EL (cell line): ENCODE measurements at regions not wholly inside any gene's neighbourhood (a gene's known extent, or its start where the extent isn't known, plus 50 kb on each side); places are given as distances from the start of the nearest gene placed in this dataset.
"Not testable (repeated sequence)": the region's sequence is repeated elsewhere in the genome, so short reads cannot be mapped to it uniquely, and the experiment has no call there.

Source experiments
- DNase-seq: peaks from one replicate; pipeline ENCODE4 v3.0.0-alpha.2; 2016

DNA sequence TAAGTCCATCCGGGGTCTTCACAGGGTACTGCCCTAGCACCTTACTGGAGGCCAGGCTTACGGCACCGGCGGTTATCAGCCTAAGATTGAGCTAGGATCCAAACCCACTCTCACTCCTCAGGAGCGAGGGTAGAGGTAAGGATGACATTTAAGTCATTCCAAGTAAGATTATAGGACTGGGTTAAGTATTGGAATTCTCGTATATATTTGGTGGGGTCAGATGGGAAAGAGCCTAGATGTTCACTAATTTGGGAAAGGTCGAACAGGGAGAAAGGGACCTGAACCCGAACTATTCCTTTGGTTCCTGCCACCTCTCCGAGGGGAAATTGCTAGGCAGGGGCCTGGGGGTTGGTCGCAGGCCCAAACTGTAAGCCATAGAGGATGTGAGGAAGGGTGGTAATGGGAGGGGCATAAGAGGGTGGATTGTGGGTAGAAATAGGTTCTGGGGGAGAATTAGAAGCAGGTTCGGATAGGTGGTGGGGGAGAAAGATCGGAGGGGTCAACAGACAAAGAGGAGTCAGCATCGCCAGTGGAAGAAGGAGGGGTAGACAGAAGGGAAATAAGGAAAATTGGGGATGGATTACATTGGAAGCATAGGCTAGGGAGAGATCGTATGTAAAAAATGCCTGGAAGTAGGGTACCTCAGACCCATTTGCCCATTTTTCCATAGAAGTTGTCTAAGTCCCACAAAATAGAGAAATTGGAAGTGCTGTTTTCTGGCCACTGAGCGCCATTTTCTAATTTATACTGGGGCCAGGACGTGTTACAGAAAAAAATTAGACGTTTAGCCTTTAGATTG lies 747.1 kb upstream of the ADGRB3 start:
- DNase-seq = no peak

DNA sequence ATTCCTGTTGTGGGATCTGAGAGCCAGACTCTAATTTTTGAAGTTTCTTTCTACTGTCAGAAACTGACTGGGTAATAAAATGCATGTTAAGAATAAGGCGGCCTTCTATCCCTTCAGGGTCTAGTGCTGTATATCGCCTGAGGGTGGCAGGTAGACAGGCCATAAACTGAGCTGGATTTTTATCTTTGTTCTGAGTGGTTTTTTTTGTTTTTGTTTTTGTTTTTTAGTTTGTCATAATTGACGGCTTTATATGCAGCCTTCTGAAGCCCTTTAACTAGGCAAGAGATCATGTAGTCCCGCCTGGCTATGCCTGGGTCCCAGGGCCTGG lies 747.7 kb upstream of the ADGRB3 start:
- DNase-seq = no peak

DNA sequence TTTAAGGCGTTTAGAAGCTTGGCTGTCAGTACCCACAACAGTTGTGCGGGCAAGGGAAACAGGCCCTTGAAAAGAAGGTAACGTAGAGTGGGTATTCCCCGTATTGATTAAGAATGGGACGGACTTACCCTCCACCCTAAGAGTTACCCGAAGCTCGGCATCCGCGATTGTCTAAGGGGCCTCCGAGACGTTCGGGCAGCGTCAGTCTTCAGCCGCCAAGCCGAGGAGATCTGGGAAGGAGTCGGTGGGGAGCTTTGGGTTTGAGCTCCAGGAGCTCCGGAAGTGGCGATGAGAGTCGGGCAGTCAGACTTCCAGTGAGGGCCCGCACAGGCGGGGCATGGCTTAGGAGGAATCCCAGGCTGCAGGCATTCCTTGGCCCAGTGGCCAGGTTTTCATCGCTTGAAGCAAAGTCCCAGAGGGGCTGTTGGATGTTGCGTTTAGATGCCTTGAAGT lies 748.2 kb upstream of the ADGRB3 start:
- DNase-seq = no peak

- no peak for DNase-seq
These were observed 748.9 kb upstream of the ADGRB3 start for GRCh38 chr6:67886036-67886707.

GRCh38 chr6:67885081-67886033 lies 749.7 kb upstream of the ADGRB3 start:
- no peak for DNase-seq

DNA sequence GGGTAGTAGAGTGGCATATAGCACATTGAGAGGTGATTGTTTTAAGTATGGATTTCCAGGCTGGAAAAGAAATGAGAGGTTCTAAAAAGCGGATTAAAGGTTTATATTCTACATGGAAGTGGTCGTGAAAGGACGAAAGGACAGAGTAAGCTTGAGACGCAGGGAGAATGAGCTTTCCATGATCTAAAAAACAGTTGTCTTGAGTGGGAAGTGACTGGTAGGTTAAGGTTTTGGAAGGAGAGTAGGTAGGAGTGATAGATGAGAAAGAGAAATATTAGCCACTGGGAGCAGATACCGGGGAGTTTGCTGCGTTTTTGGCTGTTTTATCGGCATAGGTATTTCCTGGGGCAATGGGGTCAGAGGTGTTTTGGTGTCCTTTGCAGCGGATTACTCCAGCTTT lies 750.6 kb upstream of the ADGRB3 start:
- no peak for DNase-seq

- no peak for DNase-seq
These were observed 751.3 kb upstream of the ADGRB3 start for GRCh38 chr6:67883500-67884366.

DNA sequence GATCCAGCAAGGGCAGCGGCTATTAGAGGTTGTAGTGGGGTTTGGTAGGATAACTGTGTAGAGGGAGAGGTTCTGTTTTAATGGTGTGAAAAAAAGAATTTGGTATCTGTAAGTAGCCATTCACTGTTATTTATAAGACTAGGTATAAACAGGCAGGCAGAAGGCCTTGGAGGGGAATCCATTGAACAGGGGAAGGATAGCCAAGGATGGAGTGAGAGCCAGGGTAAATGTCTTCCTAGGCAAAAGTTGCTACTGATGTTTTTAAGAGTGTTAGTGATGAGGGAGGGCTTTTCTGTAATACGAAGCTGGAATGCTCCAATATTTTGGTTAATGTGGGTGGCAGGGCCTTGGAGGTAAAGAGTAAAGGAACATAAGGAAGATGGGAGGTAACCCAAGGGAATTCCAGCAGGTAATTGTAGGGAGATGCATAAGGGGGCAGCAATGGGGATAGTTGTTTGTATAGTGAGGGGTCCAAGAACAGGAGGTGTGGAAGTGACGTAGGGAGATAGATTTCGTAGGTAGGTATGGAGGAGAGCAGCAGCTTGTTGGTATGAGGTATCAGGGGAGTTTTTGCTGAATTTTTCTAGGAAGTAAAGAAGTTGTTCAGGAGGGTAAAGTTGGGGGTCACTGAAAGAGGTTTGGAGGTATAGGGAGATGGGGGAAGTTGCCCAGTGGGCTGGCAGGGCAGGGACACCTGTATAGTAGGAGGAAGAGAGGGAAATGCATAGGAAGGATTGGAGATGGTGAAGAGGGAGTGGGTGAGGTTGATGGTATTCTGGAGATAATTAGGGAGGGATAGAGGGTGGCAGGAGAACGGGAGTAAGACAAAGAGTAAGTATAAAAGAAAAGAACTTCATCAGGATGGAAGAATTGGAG lies 752.4 kb upstream of the ADGRB3 start:
- no peak for DNase-seq

- no peak for DNase-seq
These were observed 753.4 kb upstream of the ADGRB3 start for GRCh38 chr6:67881706-67882065.

DNA sequence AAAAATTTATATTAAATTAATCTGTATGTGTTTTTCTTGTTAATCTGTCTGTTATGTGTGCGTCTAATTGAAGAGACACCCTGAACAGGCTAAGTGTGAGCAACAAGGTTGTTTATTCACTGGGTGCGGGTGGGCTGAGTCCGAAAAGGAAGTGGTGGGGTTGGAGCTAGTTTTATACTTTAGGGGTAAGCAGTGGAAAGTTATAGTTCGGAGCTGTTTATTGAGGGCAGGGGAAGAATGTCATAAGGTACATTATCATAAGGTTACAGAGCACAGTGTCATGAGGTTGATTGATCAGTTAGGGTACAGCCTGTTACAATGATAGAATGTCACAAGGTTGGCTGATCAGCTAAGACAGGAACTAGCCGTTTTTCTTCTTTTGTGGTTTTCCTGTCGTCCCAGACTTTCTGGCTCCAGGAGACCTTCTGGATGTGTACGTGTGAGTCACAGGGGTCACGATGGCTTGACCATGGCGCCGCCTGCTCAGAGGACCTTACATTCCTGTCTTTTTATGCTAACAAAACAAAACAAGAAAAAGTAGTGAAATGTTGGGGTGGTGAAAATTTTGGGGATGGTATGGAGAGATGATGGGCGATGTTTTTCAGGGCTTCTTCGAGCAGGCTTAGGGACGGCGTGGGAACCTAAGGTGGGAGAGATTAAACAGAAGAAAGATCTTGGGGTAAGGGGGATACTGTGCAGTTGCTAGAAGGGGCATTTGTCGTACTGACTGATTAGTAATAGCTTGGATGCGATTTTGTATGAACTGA lies 754.0 kb upstream of the ADGRB3 start:
- DNase-seq = no peak

GRCh38 chr6:67880343-67880742 lies 754.7 kb upstream of the ADGRB3 start:
- not testable (repeated sequence) for DNase-seq

- not testable (repeated sequence) for DNase-seq
These were observed 755.2 kb upstream of the ADGRB3 start for GRCh38 chr6:67879928-67880327.

GRCh38 chr6:67879105-67879904 lies 755.8 kb upstream of the ADGRB3 start:
- DNase-seq = not testable (repeated sequence)

- not testable (repeated sequence) for DNase-seq
These were observed 756.9 kb upstream of the ADGRB3 start for GRCh38 chr6:67878216-67878615.

DNA sequence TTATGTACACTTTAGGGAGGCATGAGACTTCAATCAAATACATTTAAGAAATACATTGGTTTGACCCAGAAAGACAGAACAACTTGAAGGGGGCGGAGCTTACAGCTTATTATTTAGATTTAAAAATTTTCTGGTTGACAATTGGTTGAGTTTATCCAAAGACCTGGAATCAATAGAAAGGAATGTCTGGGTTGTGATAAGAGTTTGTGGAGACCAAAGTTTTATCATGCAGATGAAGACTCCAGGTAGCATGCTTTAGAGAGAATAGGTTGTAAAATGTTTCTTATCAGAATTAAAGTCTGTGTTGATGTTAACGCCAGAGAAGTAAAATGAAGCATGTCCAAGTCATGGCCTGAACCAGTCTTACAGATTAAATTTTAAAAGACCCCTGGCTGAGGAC lies 757.8 kb upstream of the ADGRB3 start:
- no peak for DNase-seq

- no peak for DNase-seq
These were observed 759.2 kb upstream of the ADGRB3 start for GRCh38 chr6:67875877-67876383.

DNA sequence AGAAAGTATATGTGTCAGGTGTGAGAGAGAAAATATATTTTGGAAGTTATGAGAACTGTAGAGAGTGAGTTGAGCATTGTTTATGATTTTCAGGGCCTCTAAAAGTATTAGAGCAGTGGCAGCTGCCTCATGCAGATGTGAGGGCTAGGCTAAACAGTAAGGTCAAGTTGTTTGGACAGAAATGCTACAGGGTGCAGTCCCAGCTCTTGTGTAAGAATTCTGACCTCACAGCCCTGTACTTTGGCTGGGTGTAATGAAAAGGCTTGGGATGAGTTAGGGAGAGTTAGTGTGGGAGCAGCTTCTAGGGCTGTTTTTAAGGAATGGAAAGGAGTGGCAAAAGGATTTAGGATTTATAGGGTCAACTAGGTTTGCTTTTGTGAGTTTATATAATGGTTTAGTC lies 764.8 kb upstream of the ADGRB3 start:
- no peak for DNase-seq

DNA sequence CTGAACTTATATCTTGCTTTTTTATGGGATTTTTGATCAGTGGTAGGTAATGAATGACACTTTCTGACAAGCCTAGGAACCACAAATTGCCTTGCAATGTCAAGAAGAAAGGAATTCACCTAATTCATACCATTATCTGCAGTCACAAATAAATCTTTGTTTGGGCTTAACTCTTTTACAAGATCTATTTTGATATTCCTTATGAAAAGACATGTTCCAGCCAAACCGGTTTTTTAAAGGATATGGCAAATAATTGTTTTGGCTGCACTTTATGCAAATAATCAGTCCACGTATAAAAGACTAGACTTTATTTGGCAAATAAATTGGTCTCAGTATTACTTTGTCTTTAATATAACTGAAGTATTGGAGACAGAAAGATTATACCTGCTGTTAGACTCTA lies 771.7 kb upstream of the ADGRB3 start:
- no peak for DNase-seq

- no peak for DNase-seq
These were observed 781.0 kb upstream of the ADGRB3 start for GRCh38 chr6:67854098-67854497.

GRCh38 chr6:67839818-67840217 lies 795.3 kb upstream of the ADGRB3 start:
- no peak for DNase-seq
